NCI-H1105 treated with DMSO at 0.1 percent for 48 hours (cell line): ENCODE measurements at regions not wholly inside any gene's neighbourhood (a gene's known extent, or its start where the extent isn't known, plus 50 kb on each side); places are given as distances from the start of the nearest gene placed in this dataset.
"Not testable (repeated sequence)": the region's sequence is repeated elsewhere in the genome, so short reads cannot be mapped to it uniquely, and the experiment has no call there.

ENCODE experiments used
- DNase-seq: peaks from one replicate; lab custom pipeline; 2025; lab: John Stamatoyannopoulos, UW

DNA sequence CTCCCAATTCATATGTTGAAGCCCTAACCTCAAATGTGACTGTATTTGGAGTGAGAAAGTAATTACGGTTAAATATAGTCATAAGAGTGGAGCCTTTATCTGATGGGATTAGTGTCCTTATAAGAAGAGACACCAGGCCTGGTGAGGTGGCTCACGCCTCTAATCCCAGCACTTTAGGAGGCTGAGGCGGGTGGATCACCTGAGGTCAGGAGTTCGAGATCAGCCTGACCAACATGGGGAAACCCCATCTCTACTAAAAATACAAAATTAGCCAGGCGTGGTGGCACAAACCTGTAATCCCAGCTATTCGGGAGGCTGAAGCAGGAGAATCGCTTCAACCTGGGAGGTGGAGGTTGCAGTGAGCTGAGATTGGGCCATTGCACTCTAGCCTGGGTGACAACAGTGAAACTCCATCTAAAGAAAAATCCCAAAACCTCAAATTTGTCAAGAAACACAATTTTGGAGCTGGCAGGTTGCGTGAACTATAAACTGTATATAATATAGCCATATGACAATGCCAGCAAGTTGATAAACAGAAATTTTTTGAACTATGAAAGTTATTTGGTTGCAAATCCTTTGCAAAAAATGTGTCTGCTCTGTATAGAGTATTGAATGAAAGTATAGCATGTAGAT is 125.6 kb upstream of the ZNF217 start:
- DNase-seq = not testable (repeated sequence)

GRCh38 chr20:53718142-53719021 is 124.7 kb upstream of the ZNF217 start:
- DNase-seq = peak; percentile 12

DNA sequence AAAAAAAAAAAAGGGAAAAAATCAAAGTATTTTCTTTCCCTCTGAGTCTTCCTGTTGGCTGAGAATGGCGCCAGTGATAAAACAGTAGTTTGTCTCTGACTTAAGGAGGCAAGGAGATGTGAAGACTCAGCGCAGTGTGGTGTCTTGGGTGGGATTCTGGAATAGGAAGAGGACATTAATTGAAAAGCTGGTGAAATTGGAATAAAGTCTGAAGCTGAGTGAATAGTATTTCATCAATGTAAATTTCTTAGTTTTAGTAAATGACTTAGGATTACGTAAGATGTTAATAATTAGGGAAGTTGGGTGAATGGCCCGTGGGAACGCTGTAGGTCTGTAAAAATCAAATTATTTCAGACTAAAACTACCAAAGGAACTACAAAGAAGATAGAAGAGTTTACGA is 122.8 kb upstream of the ZNF217 start:
- no peak for DNase-seq

GRCh38 chr20:53714524-53714923 is 120.9 kb upstream of the ZNF217 start:
- no peak for DNase-seq

DNA sequence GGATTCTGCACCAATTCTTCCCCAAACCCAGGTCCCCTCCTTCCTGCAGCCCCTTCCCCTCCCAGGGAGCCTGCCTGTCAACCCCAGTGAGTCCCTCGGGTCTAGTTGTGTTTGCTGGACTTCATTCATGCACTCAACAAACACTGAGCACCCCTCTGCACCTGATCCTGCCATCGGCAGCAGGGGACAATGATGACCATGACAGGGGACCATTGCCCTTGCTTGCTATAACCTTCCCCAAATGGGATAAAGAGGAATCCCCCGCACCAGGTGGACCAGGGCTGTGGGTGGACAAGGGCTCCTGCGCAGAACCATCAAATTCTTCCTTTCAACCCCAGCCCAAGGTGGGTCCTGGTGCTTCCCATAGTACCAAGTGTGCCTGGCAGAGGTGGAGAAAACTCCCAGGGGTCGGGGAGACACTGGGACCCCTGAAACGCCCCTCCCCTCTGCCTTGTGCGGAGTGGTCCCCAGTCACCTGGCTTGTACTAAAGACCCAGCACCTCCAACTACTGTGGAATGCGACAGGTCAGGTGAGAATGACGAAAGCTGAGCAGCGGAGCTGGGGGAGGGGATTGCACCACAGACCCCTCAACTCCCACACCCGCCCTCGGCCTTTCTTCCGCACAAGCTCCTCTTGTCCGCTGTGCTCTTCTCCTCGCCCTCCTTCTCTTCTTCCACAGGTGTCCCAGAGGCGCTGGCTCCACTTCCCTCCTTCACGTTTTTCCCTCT is 119.9 kb upstream of the ZNF217 start:
- no peak for DNase-seq

GRCh38 chr20:53712212-53712977 is 118.8 kb upstream of the ZNF217 start:
- DNase-seq = peak; percentile 55

GRCh38 chr20:53711333-53712211 is 117.9 kb upstream of the ZNF217 start:
- DNase-seq = no peak

DNA sequence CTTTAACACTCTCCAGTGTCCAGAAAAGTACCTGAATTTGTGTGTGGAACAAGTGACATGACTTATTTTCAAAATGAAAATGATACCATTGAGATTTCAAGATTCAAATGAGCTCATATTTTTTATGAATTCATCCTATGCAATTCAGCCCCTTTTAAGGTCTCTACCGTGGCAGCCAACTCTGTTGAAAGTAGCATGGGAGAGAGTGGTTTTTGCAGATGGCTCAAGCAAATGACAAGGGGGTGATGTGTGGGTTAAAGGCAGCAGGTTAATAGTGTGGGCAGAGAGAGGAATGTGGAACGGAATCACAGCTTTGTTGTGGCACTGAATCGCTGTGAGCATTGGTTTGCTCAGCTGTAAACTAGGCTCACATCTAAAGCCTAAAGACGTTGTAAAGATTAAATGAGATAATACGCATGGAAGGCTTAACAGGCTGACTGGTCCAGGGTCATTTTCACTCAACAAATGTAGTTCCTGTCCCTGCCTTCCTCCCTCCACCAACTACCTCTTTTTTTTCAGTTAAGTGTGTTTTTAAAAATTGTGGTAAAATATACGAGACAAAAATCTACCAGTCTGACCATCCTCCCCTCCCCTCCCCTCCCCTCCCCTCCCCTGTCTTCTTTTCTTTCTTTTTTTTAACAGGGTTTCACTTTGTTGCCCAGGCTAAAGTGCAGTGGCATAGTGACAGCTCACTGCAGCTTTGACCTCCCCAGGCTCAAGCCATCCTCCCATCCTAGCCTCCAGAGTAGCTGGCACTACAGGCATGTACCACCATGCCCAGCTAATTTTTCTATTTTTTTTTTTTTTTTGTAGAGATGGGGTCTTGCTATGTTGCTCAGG is 114.7 kb upstream of the ZNF217 start:
- no peak for DNase-seq

DNA sequence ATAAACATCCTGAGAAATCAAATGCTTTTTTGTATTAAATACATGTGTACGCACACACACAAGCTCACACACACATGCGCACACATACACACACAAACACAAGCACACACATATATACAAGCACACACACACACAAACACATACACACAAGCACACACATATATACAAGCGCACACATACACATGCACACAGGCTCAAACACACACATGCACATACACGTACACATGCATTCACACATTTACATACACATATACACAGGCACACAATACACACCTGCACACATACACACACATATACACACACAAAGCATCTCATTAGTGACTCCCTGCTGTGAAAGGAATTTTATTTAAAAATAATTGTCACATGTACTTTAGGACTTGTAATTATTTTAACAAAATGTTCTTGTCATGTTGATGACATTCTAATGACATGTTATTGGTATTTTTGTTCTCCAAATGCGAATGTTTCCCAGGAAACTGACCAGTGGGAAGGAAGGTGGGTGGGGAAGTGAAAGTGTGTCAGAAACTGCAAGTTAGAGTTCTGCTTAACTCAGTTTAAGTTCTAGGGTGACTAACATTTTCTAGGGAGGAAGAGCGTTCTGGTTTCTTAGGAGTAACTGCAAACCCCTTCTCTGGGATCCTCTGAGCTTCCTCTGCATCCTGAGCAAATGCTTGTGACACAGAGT is 113.9 kb upstream of the ZNF217 start:
- no peak for DNase-seq

- no peak for DNase-seq
Observed at GRCh38 chr20:53706466-53707370, 113.1 kb upstream of the ZNF217 start.

DNA sequence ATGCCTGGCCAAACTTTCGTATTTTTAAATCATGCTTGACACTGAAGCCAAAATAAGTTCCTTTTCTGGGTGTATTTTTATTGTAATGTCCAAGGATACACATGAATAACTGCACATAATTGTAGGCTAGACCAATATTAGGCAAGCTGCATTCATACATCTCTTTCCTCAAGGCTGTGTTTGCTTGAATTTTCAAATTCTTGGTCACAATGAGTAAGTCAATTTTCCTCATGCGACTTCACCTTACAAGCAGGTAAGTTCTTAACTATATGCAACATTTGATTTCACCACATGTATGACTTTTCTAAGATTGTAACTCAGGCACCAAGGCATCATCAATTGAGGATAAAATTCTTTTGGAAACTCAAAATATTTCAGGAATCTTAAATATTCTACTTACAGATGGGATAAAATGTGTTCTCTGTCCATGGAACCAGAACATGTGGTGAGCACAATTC is 112.4 kb upstream of the ZNF217 start:
- no peak for DNase-seq

- DNase-seq = no peak
Observed at GRCh38 chr20:53702617-53703016, 109.0 kb upstream of the ZNF217 start.

DNA sequence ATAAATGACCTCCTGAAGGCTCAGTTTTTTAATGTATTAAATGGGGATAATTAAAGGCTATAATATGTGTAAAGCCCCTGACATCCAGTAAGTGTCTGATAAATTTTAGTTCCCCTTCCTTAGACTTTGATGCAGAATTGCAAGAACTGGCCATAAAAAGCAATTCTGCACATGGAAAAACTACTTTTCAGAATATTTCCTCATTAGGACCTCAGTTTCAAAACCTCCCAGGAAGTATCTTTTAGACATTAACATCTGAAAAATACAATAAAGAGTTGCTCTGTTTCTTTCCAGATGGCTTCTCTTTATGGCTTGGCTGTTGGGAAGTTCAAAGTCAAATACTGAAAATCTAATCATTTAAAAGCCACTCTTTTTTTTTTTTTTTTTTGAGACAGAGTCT is 106.3 kb upstream of the ZNF217 start:
- DNase-seq = no peak

DNA sequence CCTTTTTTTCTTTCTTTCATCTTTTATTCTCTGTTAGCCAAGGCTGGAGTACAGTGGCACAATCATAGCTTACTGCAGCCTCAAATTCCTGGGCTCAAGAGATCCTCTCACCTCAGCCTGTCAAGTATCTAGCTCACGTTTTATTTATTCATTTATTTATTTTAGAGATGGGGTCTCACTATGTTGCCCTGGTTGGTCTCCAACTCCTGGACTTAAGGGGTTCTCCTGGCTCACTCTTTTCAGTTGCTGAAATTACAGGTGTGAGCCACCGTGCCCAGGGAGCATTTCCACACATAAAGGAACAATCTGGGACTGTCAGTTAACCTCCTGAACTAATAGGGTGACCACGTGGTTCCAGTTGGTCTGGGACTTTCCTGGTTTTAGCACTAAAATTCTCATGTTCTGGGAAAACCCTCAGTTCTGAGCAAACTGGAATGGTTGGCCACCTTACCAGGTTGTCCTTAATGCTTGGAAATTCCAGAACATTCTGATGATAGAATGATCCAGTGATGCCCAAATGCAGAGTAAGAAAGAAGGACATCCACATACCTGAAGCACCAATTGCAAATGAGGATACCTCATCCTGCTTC is 105.5 kb upstream of the ZNF217 start:
- DNase-seq = no peak

DNA sequence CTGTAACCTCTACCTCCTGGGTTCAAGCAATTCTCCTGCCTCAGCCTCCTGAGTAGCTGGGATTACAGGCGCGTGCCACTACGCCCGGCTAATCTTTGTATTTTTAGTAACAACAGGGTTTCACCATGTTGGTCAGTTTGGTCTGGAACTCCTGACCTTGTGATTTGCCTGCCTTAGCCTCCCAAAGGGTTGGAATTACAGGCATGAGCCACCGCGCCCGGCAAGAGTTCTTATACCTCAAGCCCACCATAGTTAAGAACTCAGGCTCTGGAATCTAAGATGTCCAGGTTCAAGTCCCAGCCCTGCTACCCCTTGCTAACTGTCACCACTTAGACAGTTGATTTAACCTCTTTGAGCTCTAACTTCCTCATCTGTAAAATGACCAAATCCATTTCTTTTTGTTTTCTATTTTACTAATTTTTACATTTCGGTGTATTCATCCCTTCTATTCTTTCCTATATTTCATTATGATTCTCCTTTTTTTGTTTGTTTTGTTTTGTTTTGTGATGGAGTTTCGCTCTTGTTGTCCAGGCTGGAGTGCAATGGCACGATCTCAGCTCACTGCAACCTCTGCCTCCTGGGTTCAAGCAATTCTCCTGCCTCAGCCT is 104.8 kb upstream of the ZNF217 start:
- DNase-seq = no peak

GRCh38 chr20:53695797-53696527 is 102.3 kb upstream of the ZNF217 start:
- no peak for DNase-seq
